ENCODE measurements at regions not wholly inside any gene's neighbourhood (a gene's known extent, or its start where the extent isn't known, plus 50 kb on each side); places are given as distances from the start of the nearest gene placed in this dataset.
A peak's percentile ranks its signal among the peaks of the same experiment; 100 is the strongest.
"Not testable (repeated sequence)": the region's sequence is repeated elsewhere in the genome, so short reads cannot be mapped to it uniquely, and the experiment has no call there.

GRCh38 chr1:832136-832535, 91.6 kb upstream of the SAMD11 start:
- peaks cover 13% of the 10 kb centered on the region for H3K36me3 Mint-ChIP-seq (ENCODE audit: low read depth)
- H3K27me3 Mint-ChIP-seq (ENCODE audit: low read depth, poor library complexity): peaks cover 4% of the 10 kb centered on the region
- H3K4me1 Mint-ChIP-seq: peaks cover 30% of the 10 kb centered on the region
- peak overlapping the region; percentile 88 for H3K27ac Mint-ChIP-seq
- TF ChIP-seq CTCF (IDR thresholded peaks at IDR 0.05): no peak
- no peak overlapping the region for H3K4me3 Mint-ChIP-seq
- DNase-seq: no peak
- H3K9me3 Mint-ChIP-seq: no peaks in the 10 kb centered on the region

GRCh38 chr1:833226-833625, 90.5 kb upstream of the SAMD11 start:
- peaks cover 29% of the 10 kb centered on the region for H3K4me1 Mint-ChIP-seq
- not testable (repeated sequence) for H3K9me3 Mint-ChIP-seq; H3K4me3 Mint-ChIP-seq; H3K27me3 Mint-ChIP-seq (ENCODE audit: low read depth, poor library complexity); H3K27ac Mint-ChIP-seq; DNase-seq
- peaks cover 17% of the 10 kb centered on the region for H3K36me3 Mint-ChIP-seq (ENCODE audit: low read depth)

GRCh38 chr1:835509-835908, 88.2 kb upstream of the SAMD11 start:
- Mint-ChIP-seq H3K4me1 (peaks cover 24% of the 10 kb centered on the region), H3K9me3 (peaks cover 11% of the 10 kb centered on the region), H3K36me3 (ENCODE audit: low read depth) (peaks cover 27% of the 10 kb centered on the region)
- H3K4me3 Mint-ChIP-seq; H3K27me3 Mint-ChIP-seq (ENCODE audit: low read depth, poor library complexity); DNase-seq; H3K27ac Mint-ChIP-seq: not testable (repeated sequence)

- not testable (repeated sequence) for H3K4me1 Mint-ChIP-seq; H3K4me3 Mint-ChIP-seq; H3K27me3 Mint-ChIP-seq (ENCODE audit: low read depth, poor library complexity); H3K27ac Mint-ChIP-seq; DNase-seq
- peaks cover 28% of the 10 kb centered on the region for H3K36me3 Mint-ChIP-seq (ENCODE audit: low read depth)
- peaks cover 11% of the 10 kb centered on the region for H3K9me3 Mint-ChIP-seq
Measured at GRCh38 chr1:837601-838000, 86.1 kb upstream of the SAMD11 start.

- not testable (repeated sequence) for H3K27me3 Mint-ChIP-seq (ENCODE audit: low read depth, poor library complexity); DNase-seq; H3K27ac Mint-ChIP-seq; H3K4me3 Mint-ChIP-seq; H3K4me1 Mint-ChIP-seq
- Mint-ChIP-seq H3K36me3 (ENCODE audit: low read depth) (peaks cover 28% of the 10 kb centered on the region), H3K9me3 (peaks cover 11% of the 10 kb centered on the region)
Measured at GRCh38 chr1:838291-838690, 85.4 kb upstream of the SAMD11 start.

GRCh38 chr1:840592-840991, 83.1 kb upstream of the SAMD11 start:
- H3K4me1 Mint-ChIP-seq; H3K4me3 Mint-ChIP-seq; DNase-seq; H3K27me3 Mint-ChIP-seq (ENCODE audit: low read depth, poor library complexity); H3K27ac Mint-ChIP-seq: not testable (repeated sequence)
- H3K36me3 Mint-ChIP-seq (ENCODE audit: low read depth): peaks cover 19% of the 10 kb centered on the region
- peaks cover 11% of the 10 kb centered on the region for H3K9me3 Mint-ChIP-seq

- peaks cover 19% of the 10 kb centered on the region for H3K36me3 Mint-ChIP-seq (ENCODE audit: low read depth)
Measured at GRCh38 chr1:841671-842425, 81.9 kb upstream of the SAMD11 start.

GRCh38 chr1:842799-843198, 80.9 kb upstream of the SAMD11 start:
- Mint-ChIP-seq H3K9me3 (peaks cover 11% of the 10 kb centered on the region), H3K36me3 (ENCODE audit: low read depth) (peaks cover 19% of the 10 kb centered on the region)
- not testable (repeated sequence) for H3K4me3 Mint-ChIP-seq; H3K27ac Mint-ChIP-seq; H3K4me1 Mint-ChIP-seq; DNase-seq; H3K27me3 Mint-ChIP-seq (ENCODE audit: low read depth, poor library complexity)

More at GRCh38 chr1:841671-842425, 81.9 kb upstream of the SAMD11 start:
- not testable (repeated sequence) for H3K27ac Mint-ChIP-seq; H3K4me1 Mint-ChIP-seq; H3K27me3 Mint-ChIP-seq (ENCODE audit: low read depth, poor library complexity); H3K4me3 Mint-ChIP-seq; DNase-seq
- peaks cover 11% of the 10 kb centered on the region for H3K9me3 Mint-ChIP-seq

GRCh38 chr1:843946-844345, 79.8 kb upstream of the SAMD11 start:
- H3K4me1 Mint-ChIP-seq; H3K9me3 Mint-ChIP-seq; H3K4me3 Mint-ChIP-seq; H3K27me3 Mint-ChIP-seq (ENCODE audit: low read depth, poor library complexity); DNase-seq; H3K27ac Mint-ChIP-seq: not testable (repeated sequence)
- H3K36me3 Mint-ChIP-seq (ENCODE audit: low read depth): peaks cover 11% of the 10 kb centered on the region

- peaks cover under 1% of the 10 kb centered on the region for H3K9me3 Mint-ChIP-seq
- H3K4me1 Mint-ChIP-seq: peaks cover 5% of the 10 kb centered on the region
- TF ChIP-seq CTCF (IDR thresholded peaks at IDR 0.05): no peak
- no peak for DNase-seq
- H3K36me3 Mint-ChIP-seq (ENCODE audit: low read depth): peaks cover 7% of the 10 kb centered on the region
- no peaks in the 10 kb centered on the region for H3K27me3 Mint-ChIP-seq (ENCODE audit: low read depth, poor library complexity)
- no peak overlapping the region for H3K4me3 Mint-ChIP-seq
- H3K27ac Mint-ChIP-seq: no peak overlapping the region
Measured at GRCh38 chr1:844472-845026, 79.2 kb upstream of the SAMD11 start.

GRCh38 chr1:845641-846040, 78.1 kb upstream of the SAMD11 start:
- DNase-seq, H3K4me1 Mint-ChIP-seq, H3K27ac Mint-ChIP-seq: not testable (repeated sequence)

GRCh38 chr1:849873-850272, 73.8 kb upstream of the SAMD11 start:
- not testable (repeated sequence) for H3K4me3 Mint-ChIP-seq; H3K27ac Mint-ChIP-seq; H3K9me3 Mint-ChIP-seq; H3K4me1 Mint-ChIP-seq; DNase-seq; H3K27me3 Mint-ChIP-seq (ENCODE audit: low read depth, poor library complexity); H3K36me3 Mint-ChIP-seq (ENCODE audit: low read depth)

More at GRCh38 chr1:845641-846040, 78.1 kb upstream of the SAMD11 start:
- not testable (repeated sequence) for H3K27me3 Mint-ChIP-seq (ENCODE audit: low read depth, poor library complexity); H3K36me3 Mint-ChIP-seq (ENCODE audit: low read depth); H3K9me3 Mint-ChIP-seq; H3K4me3 Mint-ChIP-seq

GRCh38 chr1:850318-850717, 73.4 kb upstream of the SAMD11 start:
- H3K27me3 Mint-ChIP-seq (ENCODE audit: low read depth, poor library complexity); H3K4me1 Mint-ChIP-seq; DNase-seq; H3K4me3 Mint-ChIP-seq; H3K27ac Mint-ChIP-seq; H3K36me3 Mint-ChIP-seq (ENCODE audit: low read depth); H3K9me3 Mint-ChIP-seq: not testable (repeated sequence)
